GM12892 (cell line): ENCODE measurements at regions not wholly inside any gene's neighbourhood (a gene's known extent, or its start where the extent isn't known, plus 50 kb on each side); places are given as distances from the start of the nearest gene placed in this dataset.

Experiments used
- POLR2AphosphoS5 ChIP-seq: IDR thresholded peaks from 2 replicates; pipeline ENCODE4 v1.6.1; 2011; ENCODE audit warnings: low read depth, low read length, control low read depth
- TAF1 ChIP-seq: IDR thresholded peaks from 2 replicates; pipeline ENCODE4 v1.6.1; 2011; ENCODE audit warnings: low read depth, mild to moderate bottlenecking, control low read depth, low read length, borderline replicate concordance

DNA sequence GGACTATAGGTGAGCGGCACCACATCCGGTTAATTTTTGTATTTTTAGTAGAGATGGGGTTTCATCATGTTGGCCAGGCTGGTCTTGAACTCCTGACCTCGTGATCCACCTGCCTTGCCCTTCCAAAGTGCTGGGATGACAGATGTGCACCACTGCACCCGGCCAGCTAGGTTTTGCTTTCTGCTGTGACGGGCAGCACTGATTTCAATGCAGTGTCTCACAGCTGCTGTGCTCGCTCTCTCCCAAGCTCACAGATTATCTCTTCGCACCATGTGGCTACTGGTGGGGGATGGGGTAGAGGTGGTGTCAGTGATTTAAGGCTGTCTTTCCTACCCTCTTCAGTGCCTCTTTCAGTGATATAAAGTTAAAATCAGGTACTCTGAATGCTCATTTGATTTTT, 909.1 kb downstream of the TRHDE start:
- TF ChIP-seq POLR2AphosphoS5, result no peak
- TF ChIP-seq TAF1, result no peak
